Stimulated activated CD8-positive, alpha-beta memory T cell treated with anti-CD3 and anti-CD28 coated beads, Interleukin-12 subunit alpha, Interleukin-12 subunit beta, amount 100 ng/mL, for 1 hour (primary cell): ENCODE measurements at regions not wholly inside any gene's neighbourhood (a gene's known extent, or its start where the extent isn't known, plus 50 kb on each side); places are given as distances from the start of the nearest gene placed in this dataset.
"Not testable (repeated sequence)": the region's sequence is repeated elsewhere in the genome, so short reads cannot be mapped to it uniquely, and the experiment has no call there.

Experiments
- DNase-seq: peaks from one replicate; pipeline ENCODE4 v3.0.0-alpha.2; 2020; ENCODE audit warnings: low read depth

- DNase-seq, result no peak
These were observed 215.7 kb downstream of the ANAPC1 start for GRCh38 chr2:111668274-111668616.

- DNase-seq, result no peak
These were observed 215.3 kb downstream of the ANAPC1 start for GRCh38 chr2:111668741-111669140.

GRCh38 chr2:111669928-111670695, 213.9 kb downstream of the ANAPC1 start:
- no peak for DNase-seq

- no peak for DNase-seq
These were observed 213.2 kb downstream of the ANAPC1 start for GRCh38 chr2:111670776-111671175.

GRCh38 chr2:111671426-111672150, 212.4 kb downstream of the ANAPC1 start:
- no peak for DNase-seq

- not testable (repeated sequence) for DNase-seq
These were observed 211.4 kb downstream of the ANAPC1 start for GRCh38 chr2:111672641-111673040.

GRCh38 chr2:111673526-111673925, 210.5 kb downstream of the ANAPC1 start:
- no peak for DNase-seq

GRCh38 chr2:111675419-111676194, 208.4 kb downstream of the ANAPC1 start:
- DNase-seq, result no peak

- DNase-seq, result no peak
These were observed 207.6 kb downstream of the ANAPC1 start for GRCh38 chr2:111676291-111676822.

GRCh38 chr2:111678161-111678560, 205.8 kb downstream of the ANAPC1 start:
- DNase-seq, result no peak

GRCh38 chr2:111678651-111679050, 205.3 kb downstream of the ANAPC1 start:
- DNase-seq, result no peak

- DNase-seq, result no peak
These were observed 204.8 kb downstream of the ANAPC1 start for GRCh38 chr2:111679202-111679601.

GRCh38 chr2:111684611-111685010, 199.4 kb downstream of the ANAPC1 start:
- no peak for DNase-seq

GRCh38 chr2:111685342-111685741, 198.7 kb downstream of the ANAPC1 start:
- DNase-seq, result no peak

- no peak for DNase-seq
These were observed 197.0 kb downstream of the ANAPC1 start for GRCh38 chr2:111686994-111687393.

- DNase-seq, result no peak
These were observed 196.1 kb downstream of the ANAPC1 start for GRCh38 chr2:111687911-111688310.

- DNase-seq, result no peak
These were observed 195.5 kb downstream of the ANAPC1 start for GRCh38 chr2:111688482-111688881.

- no peak for DNase-seq
These were observed 194.8 kb downstream of the ANAPC1 start for GRCh38 chr2:111689174-111689573.

GRCh38 chr2:111689941-111690340, 194.1 kb downstream of the ANAPC1 start:
- no peak for DNase-seq

GRCh38 chr2:111691164-111691875, 192.7 kb downstream of the ANAPC1 start:
- no peak for DNase-seq

GRCh38 chr2:111692311-111692710, 191.7 kb downstream of the ANAPC1 start:
- DNase-seq, result no peak

- DNase-seq, result no peak
These were observed 189.3 kb downstream of the ANAPC1 start for GRCh38 chr2:111694700-111695101.
